ENCODE measurements at regions not wholly inside any gene's neighbourhood (a gene's known extent, or its start where the extent isn't known, plus 50 kb on each side); places are given as distances from the start of the nearest gene placed in this dataset.

DNA sequence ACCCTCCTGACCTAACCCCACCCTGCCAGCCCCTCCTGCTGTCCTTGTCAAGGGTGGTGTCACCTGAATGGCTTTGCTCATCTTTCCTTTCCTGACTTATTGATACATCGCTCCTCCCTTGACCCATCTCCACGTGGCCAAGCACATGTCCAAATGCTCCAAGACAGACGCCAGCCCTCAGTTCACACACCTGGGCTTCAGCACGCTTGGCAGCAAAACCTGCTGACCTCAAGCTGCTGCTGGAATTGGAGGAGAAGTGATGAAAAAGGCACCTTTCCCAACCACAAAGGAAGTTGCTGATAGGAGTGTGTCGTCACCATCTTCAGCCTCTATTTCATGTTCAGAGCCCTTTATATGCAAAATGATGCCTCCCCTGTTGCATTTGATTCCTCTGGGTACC, 141.3 kb downstream of the TLE3 start:
- TF ChIP-seq, protein P1, sequence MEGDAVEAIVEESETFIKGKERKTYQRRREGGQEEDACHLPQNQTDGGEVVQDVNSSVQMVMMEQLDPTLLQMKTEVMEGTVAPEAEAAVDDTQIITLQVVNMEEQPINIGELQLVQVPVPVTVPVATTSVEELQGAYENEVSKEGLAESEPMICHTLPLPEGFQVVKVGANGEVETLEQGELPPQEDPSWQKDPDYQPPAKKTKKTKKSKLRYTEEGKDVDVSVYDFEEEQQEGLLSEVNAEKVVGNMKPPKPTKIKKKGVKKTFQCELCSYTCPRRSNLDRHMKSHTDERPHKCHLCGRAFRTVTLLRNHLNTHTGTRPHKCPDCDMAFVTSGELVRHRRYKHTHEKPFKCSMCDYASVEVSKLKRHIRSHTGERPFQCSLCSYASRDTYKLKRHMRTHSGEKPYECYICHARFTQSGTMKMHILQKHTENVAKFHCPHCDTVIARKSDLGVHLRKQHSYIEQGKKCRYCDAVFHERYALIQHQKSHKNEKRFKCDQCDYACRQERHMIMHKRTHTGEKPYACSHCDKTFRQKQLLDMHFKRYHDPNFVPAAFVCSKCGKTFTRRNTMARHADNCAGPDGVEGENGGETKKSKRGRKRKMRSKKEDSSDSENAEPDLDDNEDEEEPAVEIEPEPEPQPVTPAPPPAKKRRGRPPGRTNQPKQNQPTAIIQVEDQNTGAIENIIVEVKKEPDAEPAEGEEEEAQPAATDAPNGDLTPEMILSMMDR (IDR thresholded peaks at IDR 0.05; ENCODE audit: borderline replicate concordance, insufficient read depth, low read depth, low read length): no peak
- no peak overlapping the region for H3K4me3 ChIP-seq (ENCODE audit: low read depth, low read length)

DNA sequence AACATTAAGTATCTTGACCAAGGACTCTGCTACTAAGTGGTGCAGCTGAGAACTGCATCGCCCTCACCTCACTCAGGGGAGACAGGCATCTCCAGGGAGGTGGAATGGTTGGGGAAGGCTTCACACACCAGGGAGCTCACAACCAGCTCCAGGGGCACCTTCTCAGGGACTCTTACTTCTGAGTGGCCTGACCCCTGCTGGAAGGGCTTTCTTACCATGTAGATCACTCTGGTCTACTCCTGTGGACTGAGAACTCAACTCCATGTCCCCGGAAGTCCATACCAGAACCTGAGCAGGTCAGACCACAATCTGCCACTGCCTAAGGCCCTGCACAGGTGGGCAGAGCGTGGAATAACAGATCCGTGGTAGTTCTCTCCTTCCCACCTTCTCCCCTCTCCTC, 140.5 kb downstream of the TLE3 start:
- TF ChIP-seq, protein P1 (IDR thresholded peaks at IDR 0.05; ENCODE audit: borderline replicate concordance, insufficient read depth, low read depth, low read length): no peak
- no peak overlapping the region for H3K4me3 ChIP-seq (ENCODE audit: low read depth, low read length)

DNA sequence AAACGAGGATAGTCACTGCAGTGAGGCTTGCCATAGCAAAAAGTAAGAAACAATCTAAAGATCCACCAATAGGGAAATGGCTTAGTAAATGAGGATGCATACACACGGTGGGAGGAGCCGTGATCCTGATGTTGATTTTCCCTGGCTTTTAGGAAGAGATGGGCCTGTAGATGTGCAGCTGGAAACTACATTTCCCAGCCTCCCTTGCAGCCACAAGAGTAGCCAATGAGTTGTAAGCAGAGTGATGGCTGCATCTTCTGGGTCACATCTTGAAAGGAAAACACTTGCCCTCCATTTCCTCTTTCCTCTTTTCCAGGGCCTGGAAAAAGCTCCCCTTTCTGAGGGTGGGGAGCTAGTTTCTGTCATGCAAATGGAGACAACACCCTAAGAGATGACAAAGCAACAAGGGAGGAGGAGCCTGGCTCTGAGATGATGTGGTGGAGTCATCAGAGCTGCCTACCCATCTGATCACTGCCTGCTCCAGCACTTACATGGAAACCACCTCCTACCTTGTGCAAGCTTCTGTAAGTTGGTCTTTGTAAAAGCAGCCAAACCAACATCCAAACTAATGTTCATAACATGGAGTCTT, 139.1 kb downstream of the TLE3 start:
- TF ChIP-seq, protein P1 (IDR thresholded peaks at IDR 0.05; ENCODE audit: borderline replicate concordance, insufficient read depth, low read depth, low read length): no peak
- no peak overlapping the region for H3K4me3 ChIP-seq (ENCODE audit: low read depth, low read length)

GRCh38 chr15:69962561-69962960, 135.2 kb downstream of the TLE3 start:
- no peak overlapping the region for H3K4me3 ChIP-seq (ENCODE audit: low read depth, low read length)
- TF ChIP-seq, protein P1 (IDR thresholded peaks at IDR 0.05; ENCODE audit: borderline replicate concordance, insufficient read depth, low read depth, low read length): no peak

- H3K4me3 ChIP-seq (ENCODE audit: low read depth, low read length): no peak overlapping the region
- TF ChIP-seq, protein P1 (IDR thresholded peaks at IDR 0.05; ENCODE audit: borderline replicate concordance, insufficient read depth, low read depth, low read length): no peak
Observed at GRCh38 chr15:69963385-69963784, 134.3 kb downstream of the TLE3 start.

DNA sequence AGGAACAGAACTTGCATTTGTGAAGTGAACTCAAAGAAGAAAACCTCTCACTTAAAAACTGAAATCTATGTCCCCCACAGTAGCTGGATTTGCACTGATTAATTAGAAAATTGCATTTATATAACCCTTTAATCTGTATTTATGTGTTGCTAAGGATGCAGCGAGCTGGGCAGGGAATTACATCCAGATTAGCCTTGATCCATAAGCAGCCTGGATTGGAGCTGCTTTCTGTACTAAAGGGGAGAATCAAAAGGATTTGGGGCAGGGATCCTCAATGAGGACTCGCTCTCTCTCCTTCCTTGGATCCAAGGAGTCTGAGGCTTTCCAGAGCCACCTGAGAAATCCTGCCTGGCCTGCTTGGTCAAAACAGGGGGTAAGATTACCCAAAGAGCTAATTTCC, 125.9 kb downstream of the TLE3 start:
- TF ChIP-seq, protein P1 (IDR thresholded peaks at IDR 0.05; ENCODE audit: borderline replicate concordance, insufficient read depth, low read depth, low read length): no peak
- no peak overlapping the region for H3K4me3 ChIP-seq (ENCODE audit: low read depth, low read length)

- TF ChIP-seq, protein P1 (IDR thresholded peaks at IDR 0.05; ENCODE audit: borderline replicate concordance, insufficient read depth, low read depth, low read length): no peak
- H3K4me3 ChIP-seq (ENCODE audit: low read depth, low read length): no peak overlapping the region
Observed at GRCh38 chr15:69972436-69972835, 125.3 kb downstream of the TLE3 start.
